Uterus (tissue), 3 donors: ENCODE measurements at regions not wholly inside any gene's neighbourhood (a gene's known extent, or its start where the extent isn't known, plus 50 kb on each side); places are given as distances from the start of the nearest gene placed in this dataset.
A peak's percentile ranks its signal among the peaks of the same experiment; 100 is the strongest.

Experiments used
- DNase-seq, 2 donors: peaks; one replicate each; pipeline ENCODE4 v3.0.0-alpha.2; 2019 to 2020
- H3K27ac ChIP-seq, 2 donors: fragments of 200-600 bp; sonication (generic); 1 replicate in 1 of 2; 2 replicates in 1 of 2; pipeline ENCODE4 v1.5.1; 2016 to 2018
- H3K27me3 ChIP-seq, 2 donors: fragments of 200-600 bp; sonication (generic); one replicate each; pipeline ENCODE4 v1.5.1; 2018 to 2019; ENCODE audit warnings: control low read depth in 1 of 2
- H3K36me3 ChIP-seq, 2 donors: fragments of 200-600 bp; sonication (generic); one replicate each; pipeline ENCODE4 v1.5.1; 2019; ENCODE audit warnings: control low read depth in 1 of 2
- H3K4me1 ChIP-seq, 2 donors: fragments of 200-600 bp; sonication (generic); one replicate each; pipeline ENCODE4 v1.5.1; 2018 to 2019; ENCODE audit warnings: control low read depth in 1 of 2
- H3K4me3 ChIP-seq, 2 donors: fragments of 200-600 bp; sonication (generic); 1 replicate in 1 of 2; 2 replicates in 1 of 2; pipeline ENCODE4 v1.5.1; 2018 to 2019; ENCODE audit warnings: mild to moderate bottlenecking in 1 of 2
- H3K9me3 ChIP-seq, 2 donors: fragments of 200-600 bp; sonication (generic); one replicate each; pipeline ENCODE4 v1.5.1; 2019; ENCODE audit warnings: control low read depth in 1 of 2
- POLR2A ChIP-seq, 2 donors: fragments of 450-650 bp; IDR thresholded peaks; one replicate each; pipeline ENCODE4 v1.6.1; 2016; ENCODE audit warnings: antibody characterized with exemption in 2 of 2, mild to moderate bottlenecking in 1 of 2, moderate library complexity in 1 of 2
- intact Hi-C: fragments of 100-400 bp; cut with DNase I; formaldehyde crosslinking; loops from one replicate; pipeline ENCODE4 v1.15.1; 2023; ENCODE audit warnings: low total_unique reads
- TF ChIP-seq, protein P1 (sequence below), 4 experiments: fragments of 200-600 bp in 2 of 4; fragments of 450-650 bp in 2 of 4; sonication (generic) in 2 of 4; IDR thresholded peaks; one replicate each; pipeline ENCODE4 v1.5.1; 2016 to 2019; ENCODE audit warnings: antibody characterized with exemption in 4 of 4, mild to moderate bottlenecking in 2 of 4, moderate library complexity in 1 of 4
- donor health status: DM: yes; HTN: yes; CAD: no.

DNA sequence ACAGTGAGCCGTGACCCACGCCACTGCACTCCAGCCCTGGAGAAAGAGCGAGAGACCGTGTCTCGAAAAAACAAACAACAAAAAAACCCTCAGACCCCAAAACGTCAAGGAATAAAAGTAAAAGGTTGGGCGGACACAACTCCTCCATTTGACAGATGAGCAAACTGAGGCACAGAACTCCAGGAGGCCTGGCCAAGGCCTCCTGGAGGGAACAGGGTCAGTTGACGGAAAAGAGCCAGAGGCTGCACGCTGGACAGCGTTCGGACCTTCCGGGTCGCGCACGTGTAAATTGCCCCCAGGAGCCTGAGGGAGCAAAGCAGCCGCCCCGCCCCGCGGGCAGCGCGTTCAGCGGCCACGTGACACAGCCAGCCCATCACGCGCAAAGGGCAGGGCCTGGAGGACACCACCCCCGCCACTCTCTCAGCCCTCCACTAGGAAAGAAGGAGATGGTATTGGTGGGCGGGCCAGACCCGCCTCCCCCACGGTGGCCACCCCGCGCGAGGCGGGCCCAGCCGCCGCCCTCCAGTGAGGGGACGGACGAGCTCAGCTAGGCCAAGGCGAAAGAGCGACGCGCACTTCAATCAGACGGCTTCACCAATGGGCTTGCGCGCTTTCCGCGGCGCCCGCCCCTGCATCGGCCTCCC is 81.5 kb downstream of the PTPDC1 start:
- Histone ChIP-seq H3K36me3 (no peaks in the 10 kb centered on the region), H3K4me3 (peak overlapping the region; percentile 79 to 97), H3K4me1 (no peaks in the 10 kb centered on the region), H3K27ac (peak overlapping the region; percentile 100), H3K27me3 (no peaks in the 10 kb centered on the region), H3K9me3 (no peaks in the 10 kb centered on the region)
- TF ChIP-seq, protein P1, sequence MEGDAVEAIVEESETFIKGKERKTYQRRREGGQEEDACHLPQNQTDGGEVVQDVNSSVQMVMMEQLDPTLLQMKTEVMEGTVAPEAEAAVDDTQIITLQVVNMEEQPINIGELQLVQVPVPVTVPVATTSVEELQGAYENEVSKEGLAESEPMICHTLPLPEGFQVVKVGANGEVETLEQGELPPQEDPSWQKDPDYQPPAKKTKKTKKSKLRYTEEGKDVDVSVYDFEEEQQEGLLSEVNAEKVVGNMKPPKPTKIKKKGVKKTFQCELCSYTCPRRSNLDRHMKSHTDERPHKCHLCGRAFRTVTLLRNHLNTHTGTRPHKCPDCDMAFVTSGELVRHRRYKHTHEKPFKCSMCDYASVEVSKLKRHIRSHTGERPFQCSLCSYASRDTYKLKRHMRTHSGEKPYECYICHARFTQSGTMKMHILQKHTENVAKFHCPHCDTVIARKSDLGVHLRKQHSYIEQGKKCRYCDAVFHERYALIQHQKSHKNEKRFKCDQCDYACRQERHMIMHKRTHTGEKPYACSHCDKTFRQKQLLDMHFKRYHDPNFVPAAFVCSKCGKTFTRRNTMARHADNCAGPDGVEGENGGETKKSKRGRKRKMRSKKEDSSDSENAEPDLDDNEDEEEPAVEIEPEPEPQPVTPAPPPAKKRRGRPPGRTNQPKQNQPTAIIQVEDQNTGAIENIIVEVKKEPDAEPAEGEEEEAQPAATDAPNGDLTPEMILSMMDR (IDR thresholded peaks at IDR 0.05) = no peak
- no peak for TF ChIP-seq POLR2A (IDR thresholded peaks at IDR 0.05)
- peak; percentile 98 for DNase-seq
- intact Hi-C loops = loop anchor here (10.0 kb wide), 1 partner anchor 711 kb away; the partner anchor contains the start of genes FAM120A and FAM120AOS

DNA sequence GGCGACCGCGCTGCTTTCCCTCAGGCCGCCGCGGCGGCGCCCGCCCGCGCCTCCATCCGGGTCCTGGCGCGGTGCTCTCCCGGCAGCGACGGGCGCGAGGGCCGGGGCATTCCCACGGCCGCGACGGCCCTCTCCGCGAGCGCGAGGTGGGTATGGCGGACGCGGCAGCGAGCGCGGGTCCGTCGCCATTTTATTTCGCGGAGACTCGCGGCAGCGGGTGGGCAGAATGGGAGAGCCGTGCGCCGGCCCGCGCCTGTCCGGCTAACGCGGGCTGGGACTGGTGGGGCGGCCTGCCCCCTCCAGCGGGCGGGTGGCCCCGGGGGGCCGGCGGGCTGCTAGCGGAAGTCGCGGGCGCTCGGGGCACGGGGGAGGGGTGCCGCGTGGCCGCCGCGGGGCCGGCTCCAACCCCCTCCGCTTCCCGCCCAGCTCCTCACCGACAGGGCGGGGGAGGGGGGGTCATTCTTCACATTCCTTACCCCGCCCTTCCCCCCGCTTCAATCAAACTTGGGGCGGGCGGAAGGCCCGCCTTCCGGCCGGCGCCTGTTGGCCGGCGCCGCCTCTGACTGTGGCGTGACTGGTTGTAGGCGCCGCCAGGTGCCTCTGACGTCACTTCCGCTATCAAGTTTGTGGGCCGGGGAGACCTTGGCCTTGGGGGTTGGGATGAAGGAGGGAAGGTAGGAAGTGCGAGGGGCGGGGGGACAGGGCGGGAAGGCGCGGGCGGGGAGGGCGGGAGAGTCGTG is 82.1 kb downstream of the PTPDC1 start:
- no peaks in the 10 kb centered on the region for H3K4me1 ChIP-seq
- no peaks in the 10 kb centered on the region for H3K27me3 ChIP-seq
- peak overlapping the region; percentile 100 for H3K27ac ChIP-seq
- intact Hi-C loops = loop anchor here (10.0 kb wide), 1 partner anchor 712 kb away; the partner anchor contains the start of genes FAM120A and FAM120AOS
- H3K9me3 ChIP-seq = no peaks in the 10 kb centered on the region
- TF ChIP-seq POLR2A (IDR thresholded peaks at IDR 0.05) = peak; percentile 97 to 100
- TF ChIP-seq, protein P1 (IDR thresholded peaks at IDR 0.05) = peak in 2 of 4 experiments; percentile 41 to 62
- peak; percentile 98 to 99 for DNase-seq
- H3K4me3 ChIP-seq = peak overlapping the region; percentile 79 to 97
- no peaks in the 10 kb centered on the region for H3K36me3 ChIP-seq

DNA sequence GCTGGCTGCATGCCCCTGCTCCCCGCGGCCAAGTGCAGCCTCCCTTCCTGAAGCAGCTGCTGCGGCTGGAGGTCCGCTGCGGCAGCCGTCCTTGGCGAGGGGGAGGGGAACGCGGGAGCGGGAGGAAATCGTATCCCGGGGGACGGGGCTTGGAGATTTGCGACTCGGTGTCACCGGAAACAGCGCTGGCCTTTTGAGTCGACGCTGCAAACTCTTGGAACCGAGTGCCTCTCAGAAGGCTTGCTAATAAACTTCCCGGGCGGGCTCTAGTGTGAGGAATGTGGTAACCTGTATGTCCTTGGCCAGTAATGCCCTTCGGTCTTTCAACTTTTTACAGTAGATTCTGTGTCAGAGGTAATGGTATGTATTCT is 82.7 kb downstream of the PTPDC1 start:
- Histone ChIP-seq H3K27me3 (no peaks in the 10 kb centered on the region), H3K9me3 (no peaks in the 10 kb centered on the region), H3K4me1 (no peaks in the 10 kb centered on the region), H3K36me3 (no peaks in the 10 kb centered on the region), H3K4me3 (peak overlapping the region; percentile 79 to 97), H3K27ac (peak overlapping the region; percentile 100)
- no peak for DNase-seq
- TF ChIP-seq POLR2A (IDR thresholded peaks at IDR 0.05) = peak in 1 of 2 donors; percentile 9
- TF ChIP-seq, protein P1 (IDR thresholded peaks at IDR 0.05) = peak in 2 of 4 experiments; percentile 8 to 9
- intact Hi-C loops = loop anchor here (10.0 kb wide), 1 partner anchor 712 kb away; the partner anchor contains the start of genes FAM120A and FAM120AOS

DNA sequence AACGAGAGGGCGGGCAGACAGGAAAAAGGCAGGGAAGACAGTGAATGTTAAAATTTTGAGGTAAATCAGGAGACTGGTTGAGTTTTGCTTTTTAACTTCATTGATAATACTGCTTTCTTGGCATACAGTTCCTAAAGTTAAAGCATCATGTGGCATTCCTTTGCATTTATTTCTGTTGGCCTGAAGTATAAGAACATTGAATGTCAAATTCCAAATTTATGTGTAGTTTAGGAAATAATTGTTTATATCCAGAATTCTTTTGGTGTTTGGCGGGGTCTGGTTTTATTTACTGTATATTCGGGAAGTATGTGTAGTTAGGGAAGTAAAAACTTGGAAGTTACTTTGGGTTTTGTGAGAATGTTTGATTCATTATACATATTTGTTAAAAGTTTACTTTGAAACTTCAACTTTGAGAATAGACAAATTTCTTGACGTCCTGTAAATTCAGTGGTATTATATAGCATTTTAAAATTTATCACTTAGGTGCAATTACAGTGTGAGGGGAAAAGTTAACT is 83.2 kb downstream of the PTPDC1 start:
- intact Hi-C loops = loop anchor here (10.0 kb wide), 1 partner anchor 713 kb away; the partner anchor contains the start of genes FAM120A and FAM120AOS
- no peak for DNase-seq
- H3K4me3 ChIP-seq = peak overlapping the region; percentile 79 to 97
- no peaks in the 10 kb centered on the region for H3K9me3 ChIP-seq
- no peak for TF ChIP-seq POLR2A (IDR thresholded peaks at IDR 0.05)
- TF ChIP-seq, protein P1 (IDR thresholded peaks at IDR 0.05) = no peak
- no peaks in the 10 kb centered on the region for H3K4me1 ChIP-seq
- peak overlapping the region; percentile 100 for H3K27ac ChIP-seq
- H3K27me3 ChIP-seq = no peaks in the 10 kb centered on the region
- H3K36me3 ChIP-seq = no peaks in the 10 kb centered on the region
